Caco-2 (cell line): ENCODE measurements at regions not wholly inside any gene's neighbourhood (a gene's known extent, or its start where the extent isn't known, plus 50 kb on each side); places are given as distances from the start of the nearest gene placed in this dataset.
A peak's percentile ranks its signal among the peaks of the same experiment; 100 is the strongest.

Source experiments
- BruUV-seq: library from RNA; stranded (reverse); fragments of 400-500 nt; replicated peaks from 2 replicates; lab custom pipeline; 2021; lab: Mats Ljungman, UMichigan
- CTCF ChIA-PET: fragments of 300-600 bp; sonication (Branson Sonifier 250); formaldehyde crosslinking; loops from one replicate; lab custom pipeline; 2022; ENCODE audit warnings: antibody characterized with exemption; lab: Charles Lee
- POLR2A ChIA-PET: fragments of 300-600 bp; sonication (Branson Sonifier 250); formaldehyde crosslinking; loops from one replicate; lab custom pipeline; 2022; ENCODE audit warnings: antibody characterized with exemption; lab: Charles Lee
- DNase-seq, 2 experiments: peaks; one replicate each; pipeline versions ENCODE4 v3.0.0 to v3.0.0-alpha.2; 2020 to 2022
- H3K27me3 ChIP-seq: replicated peaks from 2 replicates; pipeline ENCODE4 v1.6.0; 2011; ENCODE audit warnings: low read length; ENCODE audit not compliant: control insufficient read depth, insufficient read depth
- H3K36me3 ChIP-seq: 2 replicates; pipeline ENCODE4 v1.5.1; 2011; ENCODE audit warnings: low read length; ENCODE audit not compliant: control insufficient read depth, insufficient read depth
- H3K4me1 ChIP-seq: fragments of 250-450 bp; sonication (Bioruptor Pico); 2 replicates; pipeline ENCODE4 v1.5.1; 2020; ENCODE audit warnings: mild to moderate bottlenecking
- H3K4me3 ChIP-seq: 2 replicates; pipeline ENCODE4 v1.5.1; 2011; ENCODE audit warnings: low read depth, mild to moderate bottlenecking, control low read depth, low read length
- H3K9me3 ChIP-seq: fragments of 250-450 bp; sonication (Bioruptor Pico); 2 replicates; pipeline ENCODE4 v1.5.1; 2020; ENCODE audit warnings: mild to moderate bottlenecking, moderate library complexity
- H3K27ac Mint-ChIP-seq: one replicate; pipeline ENCODE4 v1.8.0; 2022; ENCODE audit warnings: mixed read lengths; ENCODE audit not compliant: unreplicated experiment
- H3K27me3 Mint-ChIP-seq: one replicate; pipeline ENCODE4 v1.8.0; 2022; ENCODE audit warnings: mixed read lengths; ENCODE audit not compliant: insufficient read depth, unreplicated experiment
- H3K36me3 Mint-ChIP-seq: one replicate; pipeline ENCODE4 v1.8.0; 2022; ENCODE audit warnings: mild to moderate bottlenecking, mixed read lengths; ENCODE audit not compliant: insufficient read depth, unreplicated experiment
- H3K4me1 Mint-ChIP-seq: one replicate; pipeline ENCODE4 v1.8.0; 2022; ENCODE audit warnings: low read depth, mixed read lengths; ENCODE audit not compliant: unreplicated experiment
- H3K4me3 Mint-ChIP-seq: one replicate; pipeline ENCODE4 v1.8.0; 2022; ENCODE audit warnings: mild to moderate bottlenecking, moderate library complexity, mixed read lengths; ENCODE audit not compliant: unreplicated experiment
- H3K9me3 Mint-ChIP-seq: one replicate; pipeline ENCODE4 v1.8.0; 2022; ENCODE audit warnings: mixed read lengths; ENCODE audit not compliant: unreplicated experiment
- CTCF ChIP-seq, 2 experiments: fragments of 200-600 bp in 1 of 2; IDR thresholded peaks; 1 replicate in 1 of 2; 2 replicates in 1 of 2; pipeline versions ENCODE4 v1.5.1 to v1.8.0; 2011 to 2022; ENCODE audit warnings: antibody characterized with exemption in 1 of 2, control low read depth in 1 of 2, inconsistent platforms in 1 of 2, low read depth in 1 of 2, low read length in 1 of 2, mild to moderate bottlenecking in 1 of 2, moderate library complexity in 1 of 2; ENCODE audit not compliant: insufficient read depth in 1 of 2, severe bottlenecking in 1 of 2, unreplicated experiment in 1 of 2
- intact Hi-C: fragments of 100-400 bp; cut with micrococcal nuclease; formaldehyde crosslinking; loops from one replicate; pipeline ENCODE4 v1.10.0; 2022; ENCODE audit not compliant: unreplicated experiment

- Mint-ChIP-seq H3K4me3 (no peak overlapping the region), H3K27ac (peak overlapping the region; percentile 76), H3K36me3 (no peaks in the 10 kb centered on the region), H3K4me1 (no peaks in the 10 kb centered on the region), H3K27me3 (no peaks in the 10 kb centered on the region), H3K9me3 (no peaks in the 10 kb centered on the region)
- DNase-seq = no peak
- H3K4me1 ChIP-seq = no peaks in the 10 kb centered on the region
- H3K9me3 ChIP-seq = no peaks in the 10 kb centered on the region; the same call in 1 of the 2 replicates
- BruUV-seq = no TSS peak
- no peaks in the 10 kb centered on the region for H3K27me3 ChIP-seq
- ChIA-PET CTCF (no interaction called here), POLR2A (no interaction called here)
- H3K4me3 ChIP-seq = no peak overlapping the region
- intact Hi-C loops = no loop called here
- H3K36me3 ChIP-seq = no peaks in the 10 kb centered on the region
- TF ChIP-seq CTCF (IDR thresholded peaks at IDR 0.05; ENCODE audit: insufficient read depth in 1 of 2, low read depth in 1 of 2, low read length in 1 of 2, severe bottlenecking in 1 of 2, unreplicated experiment in 1 of 2) = no peak
Measured at GRCh38 chr5:29157975-29158374, 2035.5 kb upstream of the CDH6 start.

DNA sequence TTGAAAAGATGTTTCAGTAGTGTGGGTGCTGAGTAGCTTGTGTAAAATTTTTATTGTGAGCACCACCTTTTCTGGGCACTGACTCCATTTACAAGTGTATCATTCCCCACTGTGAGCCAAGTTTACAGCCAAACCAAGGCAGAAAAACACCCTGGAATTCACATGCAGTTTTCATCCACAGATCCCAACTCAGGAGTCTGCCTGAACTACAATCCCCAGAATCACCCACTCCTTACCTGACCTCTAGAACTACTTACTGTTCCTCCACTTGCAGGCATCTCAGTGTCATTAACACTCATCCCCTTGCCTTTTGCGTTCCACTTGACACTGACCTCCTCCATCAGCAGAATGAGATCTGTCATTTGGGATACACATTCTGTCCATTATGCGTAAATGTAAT is 2042.6 kb upstream of the CDH6 start:
- H3K4me1 ChIP-seq = no peaks in the 10 kb centered on the region
- H3K4me1 Mint-ChIP-seq = no peaks in the 10 kb centered on the region
- ChIA-PET POLR2A (no interaction called here), CTCF (no interaction called here)
- H3K4me3 Mint-ChIP-seq = no peak overlapping the region
- no peak overlapping the region for H3K4me3 ChIP-seq
- no peaks in the 10 kb centered on the region for H3K27me3 ChIP-seq
- no peak for DNase-seq
- H3K9me3 ChIP-seq = no peaks in the 10 kb centered on the region
- no peaks in the 10 kb centered on the region for H3K27me3 Mint-ChIP-seq
- H3K27ac Mint-ChIP-seq = no peak overlapping the region
- no peak for TF ChIP-seq CTCF (IDR thresholded peaks at IDR 0.05; ENCODE audit: insufficient read depth in 1 of 2, low read depth in 1 of 2, low read length in 1 of 2, severe bottlenecking in 1 of 2, unreplicated experiment in 1 of 2)
- no TSS peak for BruUV-seq
- H3K36me3 Mint-ChIP-seq = no peaks in the 10 kb centered on the region
- intact Hi-C loops = no loop called here
- no peaks in the 10 kb centered on the region for H3K9me3 Mint-ChIP-seq
- H3K36me3 ChIP-seq = no peaks in the 10 kb centered on the region

DNA sequence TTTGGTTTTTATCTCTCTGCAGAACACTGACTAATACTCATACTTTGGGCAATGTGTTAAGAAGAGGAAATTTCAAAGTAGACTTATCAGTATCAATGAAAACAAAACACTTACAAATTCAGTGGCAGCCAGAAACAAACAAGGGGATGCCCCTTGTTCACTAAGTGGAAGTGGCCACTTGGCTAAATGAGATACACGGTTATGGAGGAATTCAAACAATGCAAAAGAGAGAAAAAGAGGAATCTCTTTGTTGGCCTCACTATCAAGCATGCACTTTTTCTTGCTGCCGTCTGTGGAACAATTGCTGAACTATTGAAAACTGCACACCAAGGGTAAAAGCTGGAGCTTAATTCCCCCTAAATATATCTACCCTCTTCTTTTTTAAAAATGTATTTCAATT is 2044.9 kb upstream of the CDH6 start:
- no peak for DNase-seq
- Mint-ChIP-seq H3K27me3 (no peaks in the 10 kb centered on the region), H3K4me1 (no peaks in the 10 kb centered on the region), H3K9me3 (no peaks in the 10 kb centered on the region), H3K4me3 (no peak overlapping the region), H3K36me3 (no peaks in the 10 kb centered on the region), H3K27ac (no peak overlapping the region)
- H3K9me3 ChIP-seq = no peaks in the 10 kb centered on the region
- no peaks in the 10 kb centered on the region for H3K36me3 ChIP-seq
- POLR2A ChIA-PET = no interaction called here
- intact Hi-C loops = no loop called here
- TF ChIP-seq CTCF (IDR thresholded peaks at IDR 0.05; ENCODE audit: insufficient read depth in 1 of 2, low read depth in 1 of 2, low read length in 1 of 2, severe bottlenecking in 1 of 2, unreplicated experiment in 1 of 2) = no peak
- CTCF ChIA-PET = no interaction called here
- no peaks in the 10 kb centered on the region for H3K27me3 ChIP-seq
- no peak overlapping the region for H3K4me3 ChIP-seq
- H3K4me1 ChIP-seq = no peaks in the 10 kb centered on the region
- no TSS peak for BruUV-seq
